Astrocyte of the spinal cord (primary cell): ENCODE measurements at regions not wholly inside any gene's neighbourhood (a gene's known extent, or its start where the extent isn't known, plus 50 kb on each side); places are given as distances from the start of the nearest gene placed in this dataset.
"Not testable (repeated sequence)": the region's sequence is repeated elsewhere in the genome, so short reads cannot be mapped to it uniquely, and the experiment has no call there.

Experiments
- DNase-seq: peaks from one replicate; pipeline ENCODE4 v3.0.0; 2011; ENCODE audit warnings: low read depth, low spot score
- H3K4me3 ChIP-seq: 2 replicates; pipeline ENCODE4 v1.5.1; 2011; ENCODE audit warnings: low read depth, mild to moderate bottlenecking, low read length, moderate library complexity
- in situ Hi-C: cut with HindIII; loops from 2 replicates; pipeline ENCODE4 v1.10.0; 2017; ENCODE audit warnings: low sequenced_read_pairs

DNA sequence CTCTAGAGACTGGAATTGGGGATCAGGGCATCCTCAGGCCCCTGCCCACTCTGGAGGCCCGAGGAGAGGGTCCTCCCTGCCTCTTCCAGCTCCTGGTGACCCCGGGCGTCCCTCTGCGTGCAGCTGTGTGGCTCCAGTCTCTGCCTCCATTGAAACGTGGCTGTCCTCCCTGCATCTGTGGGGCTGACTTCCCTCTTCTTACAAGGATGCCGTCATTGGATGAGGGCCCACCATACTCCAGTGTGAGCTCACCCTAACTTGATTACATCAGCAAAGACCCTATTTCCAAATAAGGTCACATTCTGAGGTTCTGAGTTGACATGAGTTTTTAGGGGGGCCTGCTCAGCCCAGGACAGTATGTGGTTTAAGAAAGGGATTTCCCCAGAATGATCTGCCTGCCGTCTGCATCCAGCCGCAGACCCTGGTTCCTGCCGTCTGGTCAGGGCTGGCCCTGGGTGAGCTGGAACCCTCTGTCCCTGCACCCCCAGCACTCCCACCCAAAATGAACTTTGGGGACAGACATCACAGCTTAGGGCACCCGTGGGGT, 4437.7 kb upstream of the TPTE start:
- in situ Hi-C loops, H3K4me3 ChIP-seq, DNase-seq: not testable (repeated sequence)

- DNase-seq, H3K4me3 ChIP-seq, in situ Hi-C loops: not testable (repeated sequence)
These were observed 4435.3 kb upstream of the TPTE start for GRCh38 chr21:6086038-6086437.

DNA sequence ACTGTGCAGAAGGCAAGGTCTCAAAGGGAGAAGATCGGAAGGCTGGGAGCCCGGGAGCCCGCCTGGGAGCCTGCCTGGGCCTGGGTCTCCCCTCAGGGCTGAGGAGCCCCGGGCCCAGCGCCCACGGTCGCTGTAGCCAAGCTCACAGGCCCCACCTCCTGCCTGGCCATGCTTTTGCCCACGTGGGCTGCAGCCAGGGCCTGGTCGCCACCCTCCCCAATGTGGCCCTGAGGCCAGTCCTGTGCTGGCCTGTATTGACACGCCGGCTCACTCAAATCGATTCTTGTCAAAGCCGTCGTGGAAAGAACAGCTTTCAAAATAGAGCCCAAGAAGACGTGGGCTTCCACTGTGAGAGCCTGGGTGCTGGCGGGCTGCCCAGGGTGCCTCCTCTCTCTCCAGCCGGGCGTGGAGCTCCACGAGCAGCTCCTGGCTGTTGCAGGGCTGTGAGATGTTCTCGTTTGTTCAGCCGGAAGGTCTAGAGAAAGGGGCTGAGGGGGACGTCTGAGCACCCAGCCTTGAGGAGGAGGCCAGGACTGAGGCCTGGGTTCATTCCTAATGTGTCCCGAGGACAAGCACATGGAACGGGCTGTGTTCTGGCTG, 4433.7 kb upstream of the TPTE start:
- H3K4me3 ChIP-seq, DNase-seq, in situ Hi-C loops: not testable (repeated sequence)

DNA sequence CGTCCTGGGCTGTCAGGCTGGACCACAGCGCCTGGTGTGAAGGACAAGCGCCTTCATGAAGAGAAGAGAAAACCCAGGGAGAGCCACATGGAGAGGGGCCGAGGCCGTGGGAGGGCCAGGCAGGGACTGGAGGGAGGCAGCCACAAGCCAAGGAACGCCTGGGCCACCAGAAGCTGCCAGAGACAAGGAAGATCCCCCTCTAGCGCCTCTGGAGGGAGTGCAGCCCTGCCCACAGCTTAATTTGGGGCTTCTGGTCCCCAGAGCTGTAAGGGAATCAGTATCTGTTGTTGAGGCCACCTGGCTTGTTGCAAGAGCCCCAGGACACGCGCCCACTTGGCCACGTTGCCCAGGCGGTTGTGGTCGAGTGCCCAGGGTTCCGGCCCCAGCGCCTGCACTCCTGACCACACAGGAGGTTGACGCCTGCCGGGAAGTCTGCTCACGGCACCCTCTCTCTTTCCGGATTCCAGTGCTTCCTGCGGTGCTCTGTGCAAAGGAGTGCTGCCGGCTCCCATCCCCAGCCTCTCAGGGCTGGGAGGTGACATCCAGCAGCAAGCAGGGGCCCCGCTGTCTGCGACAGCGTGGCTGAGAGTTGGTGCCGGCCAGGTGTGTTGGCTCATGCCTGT, 4431.0 kb upstream of the TPTE start:
- DNase-seq, in situ Hi-C loops, H3K4me3 ChIP-seq: not testable (repeated sequence)

GRCh38 chr21:6091335-6092027, 4429.9 kb upstream of the TPTE start:
- H3K4me3 ChIP-seq, DNase-seq, in situ Hi-C loops: not testable (repeated sequence)

DNA sequence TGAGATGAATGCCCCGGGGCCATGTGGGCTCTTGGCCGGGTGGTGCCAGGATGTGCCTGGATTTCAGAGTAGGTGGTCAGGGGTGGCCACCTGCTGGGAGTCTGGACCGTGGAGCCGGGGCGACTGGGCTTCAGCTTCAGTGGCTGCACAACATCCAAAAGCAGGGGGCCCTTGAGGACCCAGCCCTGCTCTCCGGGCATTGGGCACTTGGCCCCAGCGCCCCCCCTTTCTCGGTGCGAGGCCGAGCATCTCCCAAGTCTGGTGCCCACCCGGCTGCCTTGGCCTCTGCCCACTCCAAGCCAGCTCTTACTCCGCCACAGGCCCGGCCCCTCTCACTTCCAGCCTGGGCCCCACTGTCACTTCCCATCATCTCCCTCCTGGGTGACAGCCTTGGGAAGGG, 4429.0 kb upstream of the TPTE start:
- DNase-seq, in situ Hi-C loops, H3K4me3 ChIP-seq: not testable (repeated sequence)

DNA sequence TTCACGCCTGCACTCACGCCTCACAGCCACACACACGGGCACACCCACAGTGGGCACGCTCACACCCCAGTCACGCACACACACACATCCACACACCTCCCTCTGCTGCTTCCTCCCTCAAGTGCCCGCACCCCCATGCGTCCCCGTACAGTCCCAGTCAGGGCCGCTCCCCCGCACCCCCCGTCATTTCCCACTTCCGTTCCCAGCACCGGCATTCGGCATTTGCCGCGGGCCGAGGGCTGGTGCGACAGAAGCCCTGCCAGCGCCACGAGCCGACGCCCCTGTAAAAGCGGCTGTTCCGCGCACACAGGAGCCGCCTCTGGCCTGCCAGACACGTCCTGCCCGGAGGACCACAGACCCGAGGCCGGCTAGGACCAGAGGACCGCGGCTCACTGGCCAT, 4428.0 kb upstream of the TPTE start:
- in situ Hi-C loops, DNase-seq, H3K4me3 ChIP-seq: not testable (repeated sequence)

DNA sequence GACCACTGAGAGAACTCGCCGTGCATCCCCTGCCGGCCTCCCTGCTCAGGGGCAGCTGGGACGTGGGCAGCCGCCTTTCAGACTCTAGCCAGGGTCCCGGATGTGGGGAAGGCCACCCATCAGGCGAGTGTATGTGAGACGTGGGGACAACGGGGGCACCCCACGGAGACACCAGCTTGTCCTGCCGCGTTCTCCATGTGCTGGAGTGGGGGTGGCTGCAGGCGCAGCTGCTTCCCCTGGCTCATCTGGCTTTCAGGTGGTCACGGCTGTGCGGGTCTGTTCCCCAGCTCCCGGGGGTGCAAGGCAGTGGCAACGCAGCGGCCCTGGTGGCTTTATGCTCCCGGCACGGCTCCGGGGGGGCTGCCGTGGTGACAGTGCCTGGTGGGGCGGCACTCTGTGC, 4427.5 kb upstream of the TPTE start:
- H3K4me3 ChIP-seq, in situ Hi-C loops, DNase-seq: not testable (repeated sequence)

DNA sequence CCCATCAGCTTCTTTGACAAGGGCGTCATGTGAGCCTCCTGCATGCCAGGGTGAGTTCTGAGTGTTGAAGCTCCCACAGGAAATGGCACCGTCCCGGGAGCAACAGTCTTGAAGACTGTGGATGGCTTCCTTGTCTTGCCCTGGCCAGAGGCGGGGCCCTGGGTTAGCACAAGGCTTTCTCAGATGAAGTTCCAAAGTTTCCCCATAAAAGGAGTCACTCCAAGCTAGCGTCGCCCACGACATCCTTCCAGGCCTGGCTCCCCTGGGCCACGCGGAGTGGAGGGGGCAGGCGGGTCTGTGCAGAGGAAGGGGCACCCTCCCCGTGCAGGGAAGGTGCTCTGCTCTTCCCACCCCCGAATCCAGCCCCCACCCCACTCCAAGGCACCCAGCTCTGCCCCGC, 4426.1 kb upstream of the TPTE start:
- H3K4me3 ChIP-seq, in situ Hi-C loops, DNase-seq: not testable (repeated sequence)

DNA sequence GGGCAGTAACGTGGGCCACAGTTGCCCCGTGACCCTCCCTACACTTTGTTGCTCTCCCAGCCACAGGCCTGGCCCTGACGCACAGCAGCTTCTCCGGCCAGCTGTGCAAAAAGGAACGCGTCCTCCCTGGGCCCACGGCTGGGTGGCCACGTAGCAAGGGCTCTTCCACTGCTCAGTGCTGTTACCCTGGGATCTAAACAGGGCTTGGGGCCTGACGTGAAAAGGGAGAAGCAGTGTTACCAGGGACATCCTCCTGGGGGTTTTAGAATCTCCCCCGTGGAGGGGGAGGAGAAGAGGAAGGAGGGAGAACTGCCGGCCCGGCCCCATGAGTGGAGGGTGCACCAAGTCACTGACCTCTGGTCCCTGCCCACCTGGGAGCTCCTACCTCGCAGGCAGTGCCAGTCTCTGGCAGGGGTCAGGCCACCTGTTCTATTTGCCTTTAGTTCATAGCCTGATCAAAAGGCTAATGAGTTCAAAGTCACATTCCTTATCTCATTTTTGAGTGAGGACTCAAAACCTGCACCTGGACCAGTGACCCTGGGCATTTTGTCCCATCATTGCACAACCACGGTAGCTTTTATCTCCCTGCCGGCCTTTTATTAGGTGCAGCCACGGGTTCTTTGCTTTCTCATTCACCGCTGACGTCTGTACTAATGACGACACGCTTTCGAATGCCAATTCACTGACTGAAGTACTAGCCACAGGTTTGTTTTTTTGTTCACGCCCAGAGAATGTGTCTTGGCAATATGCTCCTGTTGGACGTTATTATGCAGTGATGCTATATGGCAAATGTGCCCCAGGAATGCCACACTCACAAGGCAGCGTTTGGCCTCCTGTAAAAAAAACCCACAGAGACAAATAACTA, 4424.6 kb upstream of the TPTE start:
- DNase-seq, in situ Hi-C loops, H3K4me3 ChIP-seq: not testable (repeated sequence)

GRCh38 chr21:6097736-6098135, 4423.6 kb upstream of the TPTE start:
- in situ Hi-C loops, DNase-seq, H3K4me3 ChIP-seq: not testable (repeated sequence)

DNA sequence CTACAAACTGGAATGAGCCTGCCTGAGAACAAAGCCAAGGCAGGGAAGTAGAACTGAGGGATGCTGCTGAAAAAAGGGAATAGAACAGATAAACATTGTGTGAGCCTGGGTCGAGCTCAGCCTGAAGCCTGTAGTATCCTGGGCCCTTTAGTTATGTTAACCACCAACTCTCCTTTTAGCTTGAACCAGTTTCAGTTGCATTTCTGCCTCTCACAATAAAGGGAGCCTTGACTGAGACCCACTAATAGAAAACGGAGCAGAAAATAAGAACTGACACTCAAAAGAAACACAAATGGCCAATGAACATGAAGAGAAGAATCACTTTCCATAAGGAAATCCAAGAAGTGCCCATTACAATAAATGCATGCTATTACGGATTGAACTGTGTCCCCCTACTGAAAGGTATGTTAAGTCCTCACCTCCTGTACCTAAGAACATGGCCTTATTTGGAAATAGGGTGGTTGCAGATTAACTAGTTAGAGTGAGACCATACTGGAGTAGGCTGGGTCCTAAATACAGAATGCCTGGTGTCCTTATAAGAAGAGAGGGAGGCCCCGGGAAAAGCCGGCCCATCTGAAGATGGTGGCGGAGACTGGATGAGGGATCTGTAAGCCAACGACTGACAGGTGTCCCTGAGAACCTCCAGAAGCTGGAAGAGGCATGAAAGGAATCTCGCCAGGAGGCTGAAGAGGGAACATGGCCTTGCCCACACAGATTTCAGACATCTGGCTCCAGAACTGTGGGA, 4423.0 kb upstream of the TPTE start:
- DNase-seq, H3K4me3 ChIP-seq, in situ Hi-C loops: not testable (repeated sequence)

- H3K4me3 ChIP-seq, in situ Hi-C loops, DNase-seq: not testable (repeated sequence)
These were observed 4419.8 kb upstream of the TPTE start for GRCh38 chr21:6101588-6101987.

DNA sequence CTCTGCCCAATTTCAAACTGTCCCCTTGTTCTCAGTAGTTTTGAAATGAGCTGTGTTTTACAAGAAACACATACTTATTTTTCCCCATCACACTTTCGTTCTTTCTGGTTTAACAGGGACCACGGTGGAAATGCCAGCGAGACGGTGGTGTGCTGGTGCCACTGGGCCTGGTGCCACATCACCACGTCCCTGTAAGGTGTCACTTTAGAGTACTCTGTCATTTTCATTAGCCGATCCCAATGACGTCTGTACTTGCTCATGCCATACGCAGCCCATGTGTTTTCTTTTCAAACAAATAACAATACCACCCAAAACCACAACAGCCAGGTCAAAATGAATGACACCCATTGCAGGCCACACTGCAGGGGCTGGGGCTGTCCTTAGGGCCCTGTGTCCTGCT, 4416.8 kb upstream of the TPTE start:
- H3K4me3 ChIP-seq, in situ Hi-C loops, DNase-seq: not testable (repeated sequence)

DNA sequence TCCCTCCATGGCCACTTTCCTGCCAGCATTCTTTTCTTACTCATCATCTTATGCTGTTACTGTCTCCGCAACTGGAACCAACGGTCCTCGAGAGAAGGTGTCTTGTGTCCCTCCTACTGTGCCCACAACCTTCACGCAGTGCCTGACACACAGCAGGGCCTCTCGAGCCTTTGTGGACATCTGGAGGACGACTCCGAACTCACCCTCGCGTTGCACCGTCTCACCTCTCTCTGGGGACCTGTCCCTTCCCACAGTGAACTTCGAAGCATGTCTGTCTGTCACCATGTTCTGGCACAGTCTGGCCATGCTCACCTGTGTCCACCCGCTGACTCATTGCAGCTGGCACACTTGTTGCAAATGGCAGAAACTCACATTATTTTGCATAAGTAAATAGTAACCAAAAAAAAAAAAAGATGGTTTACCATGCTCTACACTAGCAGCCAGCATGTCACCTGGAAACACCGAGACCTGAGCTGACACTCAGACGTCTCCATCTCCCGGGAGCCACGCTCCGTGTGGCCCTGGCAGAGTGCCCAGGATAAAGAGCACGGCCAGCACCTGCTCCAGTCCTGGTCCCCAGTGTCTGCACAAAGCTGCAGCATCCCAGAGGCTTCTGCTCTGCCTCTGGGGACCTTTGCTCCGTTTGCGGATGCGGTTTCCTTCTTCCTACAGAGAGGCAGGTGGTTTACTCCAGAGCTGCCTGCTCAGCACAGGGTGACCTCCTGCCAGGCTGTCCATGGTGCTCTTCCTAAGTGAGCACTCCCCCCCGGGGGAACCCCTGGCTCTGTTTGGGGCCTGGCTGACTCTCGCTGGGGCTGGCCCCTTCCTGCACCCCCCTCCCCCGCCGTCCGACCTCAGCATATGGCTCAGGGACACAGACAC, 4414.5 kb upstream of the TPTE start:
- H3K4me3 ChIP-seq, DNase-seq, in situ Hi-C loops: not testable (repeated sequence)

GRCh38 chr21:6108894-6109293, 4412.5 kb upstream of the TPTE start:
- H3K4me3 ChIP-seq, in situ Hi-C loops, DNase-seq: not testable (repeated sequence)
